ENCODE measurements at regions not wholly inside any gene's neighbourhood (a gene's known extent, or its start where the extent isn't known, plus 50 kb on each side); places are given as distances from the start of the nearest gene placed in this dataset.

- DNase-seq (ENCODE audit: low read depth) = no peak
These were observed 138.9 kb downstream of the PTH2R start for GRCh38 chr2:208545403-208546042.

- DNase-seq (ENCODE audit: low read depth) = no peak
These were observed 139.5 kb downstream of the PTH2R start for GRCh38 chr2:208546107-208546506.

GRCh38 chr2:208546860-208547650 lies 140.5 kb downstream of the PTH2R start:
- DNase-seq (ENCODE audit: low read depth) = no peak

- no peak for DNase-seq (ENCODE audit: low read depth)
These were observed 142.1 kb downstream of the PTH2R start for GRCh38 chr2:208548700-208549099.

GRCh38 chr2:208549546-208550158 lies 143.1 kb downstream of the PTH2R start:
- no peak for DNase-seq (ENCODE audit: low read depth)

- DNase-seq (ENCODE audit: low read depth) = no peak
These were observed 146.4 kb downstream of the PTH2R start for GRCh38 chr2:208552943-208553342.

- DNase-seq (ENCODE audit: low read depth) = no peak
These were observed 150.4 kb downstream of the PTH2R start for GRCh38 chr2:208556983-208557484.

GRCh38 chr2:208565690-208566416 lies 159.3 kb downstream of the PTH2R start:
- no peak for DNase-seq (ENCODE audit: low read depth)

GRCh38 chr2:208568203-208568602 lies 161.6 kb downstream of the PTH2R start:
- no peak for DNase-seq (ENCODE audit: low read depth)

GRCh38 chr2:208570066-208570465 lies 163.5 kb downstream of the PTH2R start:
- DNase-seq (ENCODE audit: low read depth) = no peak

GRCh38 chr2:208570851-208571763 lies 164.5 kb downstream of the PTH2R start:
- DNase-seq (ENCODE audit: low read depth) = no peak

GRCh38 chr2:208571764-208572131 lies 165.2 kb downstream of the PTH2R start:
- DNase-seq (ENCODE audit: low read depth) = no peak

GRCh38 chr2:208573569-208573968 lies 167.0 kb downstream of the PTH2R start:
- no peak for DNase-seq (ENCODE audit: low read depth)

- DNase-seq (ENCODE audit: low read depth) = no peak
These were observed 173.1 kb downstream of the PTH2R start for GRCh38 chr2:208579678-208580077.

- DNase-seq (ENCODE audit: low read depth) = no peak
These were observed 177.9 kb downstream of the PTH2R start for GRCh38 chr2:208584378-208584985.

GRCh38 chr2:208586516-208586915 lies 179.9 kb downstream of the PTH2R start:
- DNase-seq (ENCODE audit: low read depth) = no peak

- DNase-seq (ENCODE audit: low read depth) = no peak
These were observed 188.2 kb downstream of the PTH2R start for GRCh38 chr2:208594642-208595385.

- DNase-seq (ENCODE audit: low read depth) = no peak
These were observed 189.0 kb downstream of the PTH2R start for GRCh38 chr2:208595386-208596275.

- no peak for DNase-seq (ENCODE audit: low read depth)
These were observed 201.1 kb downstream of the PTH2R start for GRCh38 chr2:208607694-208608093.
